ENCODE measurements at regions not wholly inside any gene's neighbourhood (a gene's known extent, or its start where the extent isn't known, plus 50 kb on each side); places are given as distances from the start of the nearest gene placed in this dataset.

GRCh38 chr2:12980817-12981216 lies 264.1 kb downstream of the TRIB2 start:
- BruUV-seq (replicated peaks): no TSS peak
- Histone ChIP-seq H3K27ac (ENCODE audit: low read length) (no peak overlapping the region), H3K4me1 (ENCODE audit: control insufficient read depth, insufficient read depth, low read length) (no peaks in the 10 kb centered on the region), H3K4me3 (ENCODE audit: low read depth in 2 of 2, low read length in 2 of 2) (no peak overlapping the region), H3K9me3 (ENCODE audit: control insufficient read depth, insufficient read depth, low read depth, low read length) (no peaks in the 10 kb centered on the region), H3K36me3 (ENCODE audit: control insufficient read depth, insufficient read depth, low read length) (no peaks in the 10 kb centered on the region), H3K27me3 (ENCODE audit: control insufficient read depth, insufficient read depth, low read length) (no peaks in the 10 kb centered on the region)
- intact Hi-C loops (cut with micrococcal nuclease; ENCODE audit: unreplicated experiment): no loop called here
- in situ Hi-C loops (cut with HindIII; ENCODE audit: low pct_unique_long_range_greater_than_20kb, low sequenced_read_pairs): no loop called here
- ATAC-seq: no peak
- CTCF ChIA-PET: no interaction called here
- POLR2A ChIA-PET: no interaction called here
- no peak for TF ChIP-seq POLR2AphosphoS5 (IDR thresholded peaks at IDR 0.05; ENCODE audit: low read depth, low read length)
- no peak for TF ChIP-seq REST (IDR thresholded peaks at IDR 0.05; ENCODE audit: insufficient read depth in 1 of 2, low read depth in 2 of 2, low read length in 1 of 2)
- no peak for TF ChIP-seq TCF7L2 (IDR thresholded peaks at IDR 0.05; ENCODE audit: low read depth, low read length)
- TF ChIP-seq SIN3A (IDR thresholded peaks at IDR 0.05; ENCODE audit: borderline replicate concordance, insufficient read depth, low read depth, low read length): no peak
- no peak for TF ChIP-seq CTCF (IDR thresholded peaks at IDR 0.05)
- DNase-seq (ENCODE audit: low read depth, low spot score): no peak

- in situ Hi-C loops (cut with HindIII; ENCODE audit: low pct_unique_long_range_greater_than_20kb, low sequenced_read_pairs): no loop called here
- H3K27me3 ChIP-seq (ENCODE audit: control insufficient read depth, insufficient read depth, low read length): no peaks in the 10 kb centered on the region
- no peak for DNase-seq (ENCODE audit: low read depth, low spot score)
- H3K27ac ChIP-seq (ENCODE audit: low read length): no peak overlapping the region
- POLR2A ChIA-PET: no interaction called here
- no peaks in the 10 kb centered on the region for H3K9me3 ChIP-seq (ENCODE audit: control insufficient read depth, insufficient read depth, low read depth, low read length)
- intact Hi-C loops (cut with micrococcal nuclease; ENCODE audit: unreplicated experiment): no loop called here
- no TSS peak for BruUV-seq (replicated peaks)
- no peaks in the 10 kb centered on the region for H3K4me1 ChIP-seq (ENCODE audit: control insufficient read depth, insufficient read depth, low read length)
- no peak for ATAC-seq
- no peak overlapping the region for H3K4me3 ChIP-seq (ENCODE audit: low read depth in 2 of 2, low read length in 2 of 2)
- TF ChIP-seq POLR2AphosphoS5 (IDR thresholded peaks at IDR 0.05; ENCODE audit: low read depth, low read length) (no peak), SIN3A (IDR thresholded peaks at IDR 0.05; ENCODE audit: borderline replicate concordance, insufficient read depth, low read depth, low read length) (no peak), CTCF (IDR thresholded peaks at IDR 0.05) (no peak), REST (IDR thresholded peaks at IDR 0.05; ENCODE audit: insufficient read depth in 1 of 2, low read depth in 2 of 2, low read length in 1 of 2) (no peak), TCF7L2 (IDR thresholded peaks at IDR 0.05; ENCODE audit: low read depth, low read length) (no peak)
- CTCF ChIA-PET: no interaction called here
- no peaks in the 10 kb centered on the region for H3K36me3 ChIP-seq (ENCODE audit: control insufficient read depth, insufficient read depth, low read length)
Measured at GRCh38 chr2:12982149-12982584, 265.4 kb downstream of the TRIB2 start.

All from Panc1 (cell line).